Right lobe of liver (tissue), 4 donors: ENCODE measurements at regions not wholly inside any gene's neighbourhood (a gene's known extent, or its start where the extent isn't known, plus 50 kb on each side); places are given as distances from the start of the nearest gene placed in this dataset.

Source experiments
- POLR2A ChIP-seq: fragments of 450-650 bp; IDR thresholded peaks from one replicate; pipeline ENCODE4 v1.6.1; 2017; ENCODE audit warnings: antibody characterized with exemption, mild to moderate bottlenecking
- TF ChIP-seq, protein P1 (sequence below), 4 donors: fragments of 200-600 bp in 3 of 4; fragments of 450-650 bp in 1 of 4; IDR thresholded peaks; one replicate each; pipeline versions ENCODE4 v1.5.1 to v1.8.0; 2016 to 2022; ENCODE audit warnings: antibody characterized with exemption in 4 of 4, mild to moderate bottlenecking in 2 of 4
- donor health status: DM: no; HTN: no; CAD: no.
- donor health status: DM: no; HTN: no; CAD: no.
- donor health status: DM: no; HTN: yes; CAD: no.

DNA sequence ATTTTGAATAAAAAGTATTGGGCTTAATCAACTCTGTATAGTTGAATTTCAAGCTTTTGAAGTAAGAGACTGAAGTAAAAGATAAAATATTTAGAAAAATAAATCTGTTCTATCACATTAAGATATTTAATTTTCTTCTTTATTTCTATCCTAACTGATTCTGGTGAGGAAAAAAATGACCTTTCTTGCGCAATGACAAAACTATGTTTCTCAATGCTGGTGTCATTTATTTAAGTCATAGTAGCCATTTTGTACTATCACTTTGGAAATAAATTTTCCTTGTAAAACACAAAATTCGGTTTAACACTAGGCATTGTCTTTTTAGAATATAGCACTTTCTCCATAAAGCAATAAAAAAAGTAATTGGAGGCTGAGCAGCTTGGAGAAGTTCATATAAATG is 728.0 kb downstream of the CDH9 start:
- no peak for TF ChIP-seq POLR2A
- TF ChIP-seq, protein P1, sequence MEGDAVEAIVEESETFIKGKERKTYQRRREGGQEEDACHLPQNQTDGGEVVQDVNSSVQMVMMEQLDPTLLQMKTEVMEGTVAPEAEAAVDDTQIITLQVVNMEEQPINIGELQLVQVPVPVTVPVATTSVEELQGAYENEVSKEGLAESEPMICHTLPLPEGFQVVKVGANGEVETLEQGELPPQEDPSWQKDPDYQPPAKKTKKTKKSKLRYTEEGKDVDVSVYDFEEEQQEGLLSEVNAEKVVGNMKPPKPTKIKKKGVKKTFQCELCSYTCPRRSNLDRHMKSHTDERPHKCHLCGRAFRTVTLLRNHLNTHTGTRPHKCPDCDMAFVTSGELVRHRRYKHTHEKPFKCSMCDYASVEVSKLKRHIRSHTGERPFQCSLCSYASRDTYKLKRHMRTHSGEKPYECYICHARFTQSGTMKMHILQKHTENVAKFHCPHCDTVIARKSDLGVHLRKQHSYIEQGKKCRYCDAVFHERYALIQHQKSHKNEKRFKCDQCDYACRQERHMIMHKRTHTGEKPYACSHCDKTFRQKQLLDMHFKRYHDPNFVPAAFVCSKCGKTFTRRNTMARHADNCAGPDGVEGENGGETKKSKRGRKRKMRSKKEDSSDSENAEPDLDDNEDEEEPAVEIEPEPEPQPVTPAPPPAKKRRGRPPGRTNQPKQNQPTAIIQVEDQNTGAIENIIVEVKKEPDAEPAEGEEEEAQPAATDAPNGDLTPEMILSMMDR (IDR thresholded peaks at IDR 0.05): no peak
